ENCODE measurements at regions not wholly inside any gene's neighbourhood (a gene's known extent, or its start where the extent isn't known, plus 50 kb on each side); places are given as distances from the start of the nearest gene placed in this dataset.

- peaks cover 13% of the 10 kb centered on the region for H3K27me3 ChIP-seq (ENCODE audit: control insufficient read depth, insufficient read depth, low read length, poor library complexity, severe bottlenecking)
- H3K9me3 Mint-ChIP-seq: no peaks in the 10 kb centered on the region
- peaks cover 64% of the 10 kb centered on the region for H3K27me3 Mint-ChIP-seq (ENCODE audit: insufficient read depth)
- no peak for TF ChIP-seq CTCF (conservative IDR thresholded peaks at IDR 0.05)
- no peak for DNase-seq
- peaks cover 10% of the 10 kb centered on the region for H3K4me1 ChIP-seq (ENCODE audit: control insufficient read depth, insufficient read depth, low read length)
- H3K4me3 ChIP-seq (ENCODE audit: low read length): no peak overlapping the region
- peaks cover 20% of the 10 kb centered on the region for H3K4me1 Mint-ChIP-seq
- no peak overlapping the region for H3K9ac ChIP-seq (ENCODE audit: extremely low read depth, low read length, poor library complexity, severe bottlenecking)
- WGBS, 2 experiments (ENCODE audit: insufficient coverage in 1 of 2, insufficient read length in 1 of 2): 61% methylated on average over 6 of the region's 6 CpGs; no CpG with 5 or more reads in 1 of the 2 experiments
- no peak overlapping the region for H3K4me3 Mint-ChIP-seq
- H3K9me3 ChIP-seq (ENCODE audit: control insufficient read depth, low read length): no peaks in the 10 kb centered on the region
- H3K27ac ChIP-seq (ENCODE audit: low read depth, low read length): no peak overlapping the region
- H3K36me3 Mint-ChIP-seq (ENCODE audit: low read depth): no peaks in the 10 kb centered on the region
- H3K36me3 ChIP-seq (ENCODE audit: control insufficient read depth, insufficient read depth, low read length): no peaks in the 10 kb centered on the region
- no peak overlapping the region for H3K27ac Mint-ChIP-seq
These were observed 392.2 kb upstream of the CFAP20DC start for GRCh38 chr3:59442046-59442445.

GRCh38 chr3:59440285-59441028 lies 390.6 kb upstream of the CFAP20DC start:
- Histone ChIP-seq H3K36me3 (ENCODE audit: control insufficient read depth, insufficient read depth, low read length) (no peaks in the 10 kb centered on the region), H3K4me3 (ENCODE audit: low read length) (no peak overlapping the region), H3K27me3 (ENCODE audit: control insufficient read depth, insufficient read depth, low read length, poor library complexity, severe bottlenecking) (peaks cover 13% of the 10 kb centered on the region), H3K9ac (ENCODE audit: extremely low read depth, low read length, poor library complexity, severe bottlenecking) (no peak overlapping the region), H3K4me1 (ENCODE audit: control insufficient read depth, insufficient read depth, low read length) (peaks cover 7% of the 10 kb centered on the region), H3K27ac (ENCODE audit: low read depth, low read length) (no peak overlapping the region), H3K9me3 (ENCODE audit: control insufficient read depth, low read length) (no peaks in the 10 kb centered on the region)
- Mint-ChIP-seq H3K27ac (no peak overlapping the region), H3K4me3 (no peak overlapping the region), H3K9me3 (no peaks in the 10 kb centered on the region), H3K4me1 (peaks cover 11% of the 10 kb centered on the region), H3K36me3 (ENCODE audit: low read depth) (no peaks in the 10 kb centered on the region), H3K27me3 (ENCODE audit: insufficient read depth) (peaks cover 73% of the 10 kb centered on the region)
- TF ChIP-seq CTCF (conservative IDR thresholded peaks at IDR 0.05): no peak
- no peak for DNase-seq
- 66 to 70% methylated on average over 3 to 5 of the region's 5 CpGs for WGBS, 2 experiments (ENCODE audit: insufficient coverage in 1 of 2, insufficient read length in 1 of 2)

- H3K4me1 ChIP-seq (ENCODE audit: control insufficient read depth, insufficient read depth, low read length): peaks cover 2% of the 10 kb centered on the region
- H3K4me1 Mint-ChIP-seq: peaks cover 6% of the 10 kb centered on the region
- H3K36me3 Mint-ChIP-seq (ENCODE audit: low read depth): peaks cover 2% of the 10 kb centered on the region
- WGBS, 2 experiments (ENCODE audit: insufficient coverage in 1 of 2, insufficient read length in 1 of 2): 92 to 96% methylated on average over 4 to 5 of the region's 5 CpGs
- peaks cover 7% of the 10 kb centered on the region for H3K9me3 ChIP-seq (ENCODE audit: control insufficient read depth, low read length)
- no peak overlapping the region for H3K4me3 Mint-ChIP-seq
- H3K9me3 Mint-ChIP-seq: no peaks in the 10 kb centered on the region
- peaks cover 63% of the 10 kb centered on the region for H3K27me3 Mint-ChIP-seq (ENCODE audit: insufficient read depth)
- peaks cover 13% of the 10 kb centered on the region for H3K27me3 ChIP-seq (ENCODE audit: control insufficient read depth, insufficient read depth, low read length, poor library complexity, severe bottlenecking)
- DNase-seq: no peak
- H3K4me3 ChIP-seq (ENCODE audit: low read length): no peak overlapping the region
- H3K9ac ChIP-seq (ENCODE audit: extremely low read depth, low read length, poor library complexity, severe bottlenecking): no peak overlapping the region
- H3K36me3 ChIP-seq (ENCODE audit: control insufficient read depth, insufficient read depth, low read length): no peaks in the 10 kb centered on the region
- H3K27ac ChIP-seq (ENCODE audit: low read depth, low read length): no peak overlapping the region
- H3K27ac Mint-ChIP-seq: no peak overlapping the region
- TF ChIP-seq CTCF (conservative IDR thresholded peaks at IDR 0.05): no peak
These were observed 388.7 kb upstream of the CFAP20DC start for GRCh38 chr3:59438492-59438891.

Measured in endodermal cell (in vitro differentiated cells).